HepG2 (cell line): ENCODE measurements at regions not wholly inside any gene's neighbourhood (a gene's known extent, or its start where the extent isn't known, plus 50 kb on each side); places are given as distances from the start of the nearest gene placed in this dataset.
"Not testable (repeated sequence)": the region's sequence is repeated elsewhere in the genome, so short reads cannot be mapped to it uniquely, and the experiment has no call there.

Experiments
- ATAC-seq: fragments of 200-7000 bp; cut with Tn5 transposase; 3 replicates; pipeline ENCODE4 v1.9.1; 2020; ENCODE audit warnings: mild to moderate bottlenecking, moderate library complexity
- BruUV-seq: library from RNA; stranded (reverse); fragments of 400-500 nt; replicated peaks from 2 replicates; lab custom pipeline; 2021; lab: Mats Ljungman, UMichigan
- CTCF ChIA-PET: fragments of 300-600 bp; formaldehyde crosslinking; extraction: SDS; loops from one replicate; lab custom pipeline; 2021; ENCODE audit warnings: low total read pairs, inconsistent platforms, low intra/inter-chr PET ratio; lab: Yijun Ruan, JAX
- POLR2A ChIA-PET: fragments of 350-600 bp; sonication (Branson Sonifier 250); formaldehyde crosslinking; loops from one replicate; lab custom pipeline; 2020; ENCODE audit warnings: antibody characterized with exemption, inconsistent platforms; lab: Yijun Ruan, JAX
- DNase-seq: peaks from one replicate; pipeline ENCODE4 v3.0.0-alpha.2; 2015; ENCODE audit warnings: low spot score
- FAIRE-seq: peaks from 3 replicates; lab custom pipeline; 2011; peaks lifted over from hg19 to GRCh38; lab: Jason Lieb, UNC
- H2AFZ ChIP-seq: one replicate; pipeline ENCODE4 v1.6.1; 2011; ENCODE audit warnings: low read length, inconsistent platforms
- H3K27ac ChIP-seq: fragments of 300-600 bp; 3 replicates; pipeline ENCODE4 v1.8.0; 2011; ENCODE audit warnings: mixed run types, mild to moderate bottlenecking, mixed read lengths, low read length, inconsistent platforms; ENCODE audit not compliant: insufficient read depth; ENCODE audit errors: extremely low read length
- H3K27me3 ChIP-seq, 2 experiments: fragments of 200-600 bp in 1 of 2; 2 replicates in 1 of 2; 3 replicates in 1 of 2; pipeline versions ENCODE4 v1.6.0 to v1.8.0; 2011; ENCODE audit warnings: low read length in 2 of 2, mild to moderate bottlenecking in 2 of 2, moderate library complexity in 2 of 2, inconsistent platforms in 1 of 2; ENCODE audit not compliant: insufficient read depth in 2 of 2, control insufficient read depth in 1 of 2
- H3K36me3 ChIP-seq, 2 experiments: fragments of 200-600 bp in 1 of 2; replicated peaks in 1 of 2; 2 replicates in 1 of 2; 3 replicates in 1 of 2; pipeline versions ENCODE4 v1.5.1 to v1.8.0; 2011; ENCODE audit warnings: low read length in 2 of 2, inconsistent platforms in 1 of 2; ENCODE audit not compliant: insufficient read depth in 2 of 2, control insufficient read depth in 1 of 2
- H3K4me1 ChIP-seq: 2 replicates; pipeline ENCODE4 v1.5.1; 2012; ENCODE audit warnings: low read length, inconsistent platforms; ENCODE audit not compliant: insufficient read depth
- H3K4me2 ChIP-seq: 2 replicates; pipeline ENCODE4 v1.6.0; 2011; ENCODE audit warnings: low read depth, low read length, inconsistent platforms
- H3K4me3 ChIP-seq, 3 experiments: fragments of 200-600 bp in 1 of 3; sonication (generic), shearing (Covaris generic) in 1 of 3; replicated peaks in 1 of 3; 2 replicates each; pipeline ENCODE4 v1.5.1; 2011 to 2016; ENCODE audit warnings: low read length in 3 of 3, inconsistent platforms in 2 of 3, low read depth in 2 of 3, mild to moderate bottlenecking in 2 of 3, control low read depth in 1 of 3, mixed read lengths in 1 of 3; ENCODE audit not compliant: insufficient read depth in 1 of 3
- H3K79me2 ChIP-seq: one replicate; pipeline ENCODE4 v1.6.1; 2011; ENCODE audit warnings: low read length, inconsistent platforms; ENCODE audit not compliant: insufficient read depth
- H3K9ac ChIP-seq: 2 replicates; pipeline ENCODE4 v1.6.0; 2011; ENCODE audit warnings: mild to moderate bottlenecking, low read depth, low read length, inconsistent platforms; ENCODE audit not compliant: insufficient read depth
- H3K9me3 ChIP-seq: 2 replicates; pipeline ENCODE4 v1.5.1; 2012; ENCODE audit warnings: mild to moderate bottlenecking, low read length
- H4K20me1 ChIP-seq: 2 replicates; pipeline ENCODE4 v1.6.0; 2011; ENCODE audit warnings: inconsistent platforms, mild to moderate bottlenecking, low read length, moderate library complexity; ENCODE audit not compliant: insufficient read depth
- GATA4 ChIP-seq: sonication (generic); IDR thresholded peaks from 2 replicates; pipeline ENCODE4 v1.6.1; 2016; ENCODE audit warnings: antibody characterized with exemption, low read depth, borderline replicate concordance
- RBM39 ChIP-seq: fragments of 200-400 bp; formaldehyde crosslinking; IDR thresholded peaks from one replicate; pipeline ENCODE4 v1.6.1; 2018; ENCODE audit warnings: antibody characterized with exemption, mild to moderate bottlenecking, low read depth, low read length; ENCODE audit not compliant: poor library complexity, severe bottlenecking
- SOX13 ChIP-seq, 3 experiments: fragments of 450-650 bp in 1 of 3; sonication (generic) in 1 of 3; formaldehyde crosslinking in 1 of 3; IDR thresholded peaks in 2 of 3; conservative IDR thresholded peaks in 1 of 3; 2 replicates each; pipeline versions ENCODE4 v1.5.0 to v1.6.1; 2016 to 2020; ENCODE audit warnings: antibody characterized with exemption in 1 of 3, mild to moderate bottlenecking in 1 of 3, missing compliant biosample characterization in 1 of 3, missing genetic modification reagents in 1 of 3, moderate library complexity in 1 of 3
- ZFP41 ChIP-seq: sonication (generic); formaldehyde crosslinking; IDR thresholded peaks from 2 replicates; pipeline ENCODE4 v1.4.0; 2020; ENCODE audit warnings: mild to moderate bottlenecking, missing genetic modification reagents, borderline replicate concordance
- WGBS: methylation state at CpG from one replicate; pipeline ENCODE4 v1.1.6; 2017; ENCODE audit warnings: low lambda C conversion rate; 5-methylcytosine and 5-hydroxymethylcytosine counted together
- in situ Hi-C: cut with HindIII; loops from 2 replicates; pipeline ENCODE4 v1.10.0; 2017; ENCODE audit warnings: low pct_unique_long_range_greater_than_20kb; ENCODE audit not compliant: extremely low pct_ligation_motif_present
- intact Hi-C: fragments of 100-400 bp; cut with micrococcal nuclease; formaldehyde crosslinking; loops from one replicate; pipeline ENCODE4 v1.10.0; 2022; ENCODE audit not compliant: unreplicated experiment
- TF ChIP-seq, protein P1 (sequence below): sonication (generic); formaldehyde crosslinking; IDR thresholded peaks from 2 replicates; pipeline ENCODE4 v1.9.0; 2021; ENCODE audit warnings: missing genetic modification reagents, borderline replicate concordance
- TF ChIP-seq, protein P2 (sequence below): sonication (generic); formaldehyde crosslinking; IDR thresholded peaks from 2 replicates; pipeline ENCODE4 v1.9.0; 2021; ENCODE audit warnings: missing genetic modification reagents, borderline replicate concordance
- TF ChIP-seq, protein P3 (sequence below): sonication (generic); formaldehyde crosslinking; IDR thresholded peaks from 2 replicates; pipeline ENCODE4 v1.4.0; 2020; ENCODE audit warnings: missing genetic modification reagents

DNA sequence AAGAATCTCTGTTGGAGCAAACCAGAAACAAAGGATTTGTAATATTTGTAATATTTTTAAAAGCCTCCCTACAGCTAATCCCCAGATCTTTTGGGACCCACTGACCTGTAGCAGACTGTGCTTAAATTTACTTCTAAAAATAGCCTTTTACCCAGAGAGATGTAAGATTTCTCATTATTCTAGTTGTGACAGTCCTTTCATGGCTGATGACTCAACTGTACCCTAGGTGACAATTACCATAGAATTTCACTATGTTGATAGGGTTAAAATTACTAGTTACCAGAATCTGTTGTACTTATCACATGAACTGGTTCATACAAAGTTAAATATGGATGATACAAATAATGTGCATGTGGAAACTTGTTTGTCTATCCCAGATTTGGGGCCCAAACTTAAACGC lies 543.9 kb upstream of the SEMA6A start (continued):
- TF ChIP-seq, protein P1, sequence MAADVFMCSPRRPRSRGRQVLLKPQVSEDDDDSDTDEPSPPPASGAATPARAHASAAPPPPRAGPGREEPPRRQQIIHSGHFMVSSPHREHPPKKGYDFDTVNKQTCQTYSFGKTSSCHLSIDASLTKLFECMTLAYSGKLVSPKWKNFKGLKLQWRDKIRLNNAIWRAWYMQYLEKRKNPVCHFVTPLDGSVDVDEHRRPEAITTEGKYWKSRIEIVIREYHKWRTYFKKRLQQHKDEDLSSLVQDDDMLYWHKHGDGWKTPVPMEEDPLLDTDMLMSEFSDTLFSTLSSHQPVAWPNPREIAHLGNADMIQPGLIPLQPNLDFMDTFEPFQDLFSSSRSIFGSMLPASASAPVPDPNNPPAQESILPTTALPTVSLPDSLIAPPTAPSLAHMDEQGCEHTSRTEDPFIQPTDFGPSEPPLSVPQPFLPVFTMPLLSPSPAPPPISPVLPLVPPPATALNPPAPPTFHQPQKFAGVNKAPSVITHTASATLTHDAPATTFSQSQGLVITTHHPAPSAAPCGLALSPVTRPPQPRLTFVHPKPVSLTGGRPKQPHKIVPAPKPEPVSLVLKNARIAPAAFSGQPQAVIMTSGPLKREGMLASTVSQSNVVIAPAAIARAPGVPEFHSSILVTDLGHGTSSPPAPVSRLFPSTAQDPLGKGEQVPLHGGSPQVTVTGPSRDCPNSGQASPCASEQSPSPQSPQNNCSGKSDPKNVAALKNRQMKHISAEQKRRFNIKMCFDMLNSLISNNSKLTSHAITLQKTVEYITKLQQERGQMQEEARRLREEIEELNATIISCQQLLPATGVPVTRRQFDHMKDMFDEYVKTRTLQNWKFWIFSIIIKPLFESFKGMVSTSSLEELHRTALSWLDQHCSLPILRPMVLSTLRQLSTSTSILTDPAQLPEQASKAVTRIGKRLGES (CRISPR knock-in tag): no peak
- TF ChIP-seq SOX13 (IDR thresholded peaks at IDR 0.05) (no peak), SOX13 (CRISPR knock-in tag; conservative IDR thresholded peaks at IDR 0.05 in 1 of 2, IDR thresholded peaks at IDR 0.05 in 1 of 2) (no peak), ZFP41 (no peak), GATA4 (no peak), RBM39 (no peak)
- TF ChIP-seq, protein P2, sequence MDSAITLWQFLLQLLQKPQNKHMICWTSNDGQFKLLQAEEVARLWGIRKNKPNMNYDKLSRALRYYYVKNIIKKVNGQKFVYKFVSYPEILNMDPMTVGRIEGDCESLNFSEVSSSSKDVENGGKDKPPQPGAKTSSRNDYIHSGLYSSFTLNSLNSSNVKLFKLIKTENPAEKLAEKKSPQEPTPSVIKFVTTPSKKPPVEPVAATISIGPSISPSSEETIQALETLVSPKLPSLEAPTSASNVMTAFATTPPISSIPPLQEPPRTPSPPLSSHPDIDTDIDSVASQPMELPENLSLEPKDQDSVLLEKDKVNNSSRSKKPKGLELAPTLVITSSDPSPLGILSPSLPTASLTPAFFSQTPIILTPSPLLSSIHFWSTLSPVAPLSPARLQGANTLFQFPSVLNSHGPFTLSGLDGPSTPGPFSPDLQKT (CRISPR knock-in tag): no peak
- TF ChIP-seq, protein P3, sequence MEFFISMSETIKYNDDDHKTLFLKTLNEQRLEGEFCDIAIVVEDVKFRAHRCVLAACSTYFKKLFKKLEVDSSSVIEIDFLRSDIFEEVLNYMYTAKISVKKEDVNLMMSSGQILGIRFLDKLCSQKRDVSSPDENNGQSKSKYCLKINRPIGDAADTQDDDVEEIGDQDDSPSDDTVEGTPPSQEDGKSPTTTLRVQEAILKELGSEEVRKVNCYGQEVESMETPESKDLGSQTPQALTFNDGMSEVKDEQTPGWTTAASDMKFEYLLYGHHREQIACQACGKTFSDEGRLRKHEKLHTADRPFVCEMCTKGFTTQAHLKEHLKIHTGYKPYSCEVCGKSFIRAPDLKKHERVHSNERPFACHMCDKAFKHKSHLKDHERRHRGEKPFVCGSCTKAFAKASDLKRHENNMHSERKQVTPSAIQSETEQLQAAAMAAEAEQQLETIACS (CRISPR knock-in tag): no peak

GRCh38 chr5:117117314-117117713 lies 542.7 kb upstream of the SEMA6A start:
- H3K4me2 ChIP-seq, H3K36me3 ChIP-seq, H2AFZ ChIP-seq, H3K79me2 ChIP-seq, CTCF ChIA-PET, H3K4me3 ChIP-seq, H3K4me1 ChIP-seq, H3K27ac ChIP-seq, POLR2A ChIA-PET, H4K20me1 ChIP-seq, in situ Hi-C loops, H3K27me3 ChIP-seq, intact Hi-C loops, BruUV-seq, ATAC-seq, H3K9me3 ChIP-seq, DNase-seq, H3K9ac ChIP-seq, FAIRE-seq: not testable (repeated sequence)
- WGBS: 25% methylated on average over 2 of the region's 6 CpGs
